T-helper 2 cell (primary cell): ENCODE measurements at regions not wholly inside any gene's neighbourhood (a gene's known extent, or its start where the extent isn't known, plus 50 kb on each side); places are given as distances from the start of the nearest gene placed in this dataset.
"Not testable (repeated sequence)": the region's sequence is repeated elsewhere in the genome, so short reads cannot be mapped to it uniquely, and the experiment has no call there.

Experiments
- DNase-seq, 5 experiments: peaks; one replicate each; pipeline versions ENCODE4 v3.0.0 to v3.0.0-alpha.2; 2012 to 2022

GRCh38 chr6:147651-148050 lies 144.6 kb upstream of the DUSP22 start:
- DNase-seq = not testable (repeated sequence)

GRCh38 chr6:148051-148984 lies 144.0 kb upstream of the DUSP22 start:
- peak; percentile 12 to 86 (median 56) for DNase-seq

- peak in 1 of 5 experiments; percentile 25 for DNase-seq
Measured at GRCh38 chr6:150147-150546, 142.1 kb upstream of the DUSP22 start.

- not testable (repeated sequence) for DNase-seq
Measured at GRCh38 chr6:152436-152835, 139.9 kb upstream of the DUSP22 start.

DNA sequence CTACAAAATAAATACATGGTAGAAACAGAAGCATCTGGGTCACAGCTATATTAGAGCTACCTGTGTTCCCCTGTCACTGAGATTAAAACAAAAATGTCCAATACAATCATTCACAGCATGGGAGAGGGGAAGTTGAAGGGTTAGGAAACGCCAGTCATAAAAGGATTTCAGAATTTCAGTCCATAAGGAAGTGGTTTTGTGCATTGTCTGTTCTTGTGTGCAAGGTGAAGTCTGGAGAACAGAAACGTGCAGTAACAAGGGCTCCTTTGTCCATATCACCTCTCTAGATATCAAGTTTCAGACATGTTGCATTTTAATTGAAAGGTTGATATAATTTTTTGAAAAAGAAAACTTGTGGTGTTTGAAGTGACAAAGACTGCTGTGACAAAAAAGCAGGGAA lies 139.3 kb upstream of the DUSP22 start:
- DNase-seq = peak in 1 of 5 experiments; percentile 57

GRCh38 chr6:153867-154266 lies 138.4 kb upstream of the DUSP22 start:
- not testable (repeated sequence) for DNase-seq

DNA sequence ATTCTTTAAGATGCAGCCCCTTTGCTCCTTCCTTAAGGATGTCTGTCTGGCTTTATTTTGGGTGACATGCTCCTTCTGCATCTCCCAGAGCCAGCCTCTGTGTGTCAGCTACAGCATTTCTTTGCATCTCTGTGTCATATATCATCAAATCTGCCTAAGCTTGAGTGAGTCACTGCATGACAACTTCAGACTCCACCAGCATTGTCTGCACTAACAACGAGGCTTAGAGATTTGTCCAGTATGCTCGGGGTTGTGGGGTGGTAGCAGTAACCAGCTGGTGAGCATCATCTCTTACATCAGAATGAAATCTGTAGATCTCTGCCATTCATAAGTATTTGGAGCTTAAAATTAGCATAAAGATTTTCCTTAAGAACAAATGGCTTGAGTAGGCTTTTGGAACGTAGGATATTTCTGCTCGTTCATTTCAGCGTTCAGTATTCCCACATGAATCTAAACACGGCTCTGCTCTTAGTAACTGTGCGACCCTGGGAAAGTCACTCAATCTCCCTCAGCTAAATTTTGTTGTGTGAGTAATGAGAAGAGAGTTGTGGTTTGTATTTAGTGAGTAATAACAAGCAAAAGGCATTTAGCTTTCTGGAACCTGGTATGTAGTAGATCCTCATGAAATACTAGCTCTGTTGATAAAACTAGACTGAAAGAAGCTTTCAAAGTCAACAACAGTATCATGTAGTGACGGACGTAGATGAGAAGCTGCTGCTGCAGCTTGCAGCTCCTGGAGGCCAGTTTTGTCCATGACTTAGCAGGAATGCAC lies 137.8 kb upstream of the DUSP22 start:
- peak in 1 of 5 experiments; percentile 83 for DNase-seq

- DNase-seq = no peak
Measured at GRCh38 chr6:156010-156409, 136.3 kb upstream of the DUSP22 start.

DNA sequence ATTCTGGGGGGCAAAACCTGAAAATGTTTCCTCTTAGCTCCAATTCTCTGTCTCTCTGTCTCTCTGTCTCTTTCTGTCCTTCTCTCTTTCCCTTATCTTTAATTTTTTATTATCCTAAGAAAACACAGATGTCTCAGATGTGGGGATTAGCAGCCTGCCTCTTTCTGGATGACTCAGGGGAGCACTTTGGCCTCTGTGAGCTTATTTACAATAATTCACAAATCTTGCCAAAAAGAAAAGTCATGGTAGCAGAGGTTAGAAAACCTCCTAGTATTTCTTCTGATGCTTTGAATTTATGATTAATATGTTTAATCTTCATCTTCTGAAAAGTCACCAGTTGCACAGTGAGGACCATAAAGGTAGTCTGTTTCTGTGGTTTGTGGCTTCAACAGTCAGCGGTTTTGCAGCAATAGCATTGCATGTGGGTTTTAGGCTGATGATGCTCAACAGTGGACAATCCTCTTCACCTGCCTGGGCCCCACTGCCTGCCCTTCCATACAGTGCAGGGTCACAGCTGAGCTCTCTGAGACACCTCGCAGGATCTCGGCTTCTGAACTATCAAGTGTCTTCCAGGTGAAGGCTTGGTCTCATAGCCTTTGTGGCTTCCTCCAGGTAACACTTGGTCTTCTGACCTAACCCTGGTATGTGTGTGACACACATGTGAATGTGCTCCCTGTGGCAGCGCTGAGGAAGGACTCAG lies 135.7 kb upstream of the DUSP22 start:
- DNase-seq = peak in 1 of 5 experiments; percentile 59

GRCh38 chr6:157176-157575 lies 135.1 kb upstream of the DUSP22 start:
- DNase-seq = peak in 1 of 5 experiments; percentile 77

GRCh38 chr6:161657-162056 lies 130.6 kb upstream of the DUSP22 start:
- DNase-seq = not testable (repeated sequence)

DNA sequence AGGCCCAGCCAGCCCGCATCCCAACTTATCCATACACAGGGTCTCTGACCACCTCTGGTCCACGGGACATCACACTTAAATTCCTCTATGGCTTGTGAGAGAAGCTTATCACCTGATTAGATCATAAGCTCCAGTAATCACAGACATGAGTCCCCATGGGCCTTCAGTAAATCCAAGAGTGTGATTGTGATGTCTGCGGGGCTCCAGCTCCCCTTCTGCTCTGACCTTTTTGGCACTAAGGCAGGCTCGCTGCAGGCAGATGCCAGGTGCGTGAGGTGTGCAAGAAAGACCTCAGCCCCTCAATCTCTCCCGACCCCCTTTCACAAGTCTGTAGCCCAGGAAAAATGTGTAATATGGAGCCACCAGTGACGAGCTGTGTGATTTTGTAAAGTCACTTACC lies 127.6 kb upstream of the DUSP22 start:
- no peak for DNase-seq

DNA sequence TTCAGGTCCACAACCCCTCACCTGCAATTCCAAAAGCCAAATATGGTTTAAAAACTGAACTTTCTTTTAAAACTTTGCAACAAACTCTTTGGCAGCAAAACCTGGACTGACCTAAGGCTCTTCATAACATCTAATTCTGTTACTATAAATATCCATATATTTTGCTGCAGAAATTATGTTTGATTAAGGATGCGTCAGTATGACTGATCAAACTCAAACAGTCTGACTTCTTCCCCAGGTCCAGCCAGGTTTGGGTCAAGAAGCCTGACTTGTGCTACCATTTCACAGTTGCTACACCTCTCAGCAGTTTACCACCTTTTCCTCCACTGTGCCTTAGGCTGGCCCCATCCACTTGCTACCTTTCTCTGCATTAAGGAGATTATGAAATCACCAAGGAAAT lies 127.0 kb upstream of the DUSP22 start:
- no peak for DNase-seq

GRCh38 chr6:165906-166305 lies 126.4 kb upstream of the DUSP22 start:
- no peak for DNase-seq

- peak in 1 of 5 experiments; percentile 35 for DNase-seq
Measured at GRCh38 chr6:168865-169455, 123.3 kb upstream of the DUSP22 start.

DNA sequence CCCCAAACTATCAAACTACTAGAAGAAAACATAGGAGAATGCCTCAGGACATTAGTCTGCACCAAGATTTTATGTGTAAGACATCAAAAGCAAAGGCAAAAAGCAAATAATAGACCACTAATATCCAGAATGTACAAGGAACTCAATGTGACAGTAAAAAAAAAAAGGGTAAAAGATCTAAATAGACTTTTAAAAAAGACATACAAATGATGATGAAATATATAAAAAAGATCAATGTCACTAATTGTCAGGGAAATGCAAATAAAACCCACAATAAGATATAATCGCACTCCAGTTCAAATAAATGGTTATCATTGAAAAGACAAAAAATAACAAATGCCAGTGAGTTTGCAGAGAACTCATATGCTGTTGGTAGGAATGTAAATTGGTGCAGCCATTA lies 118.3 kb upstream of the DUSP22 start:
- DNase-seq = no peak

GRCh38 chr6:175680-176079 lies 116.6 kb upstream of the DUSP22 start:
- no peak for DNase-seq

DNA sequence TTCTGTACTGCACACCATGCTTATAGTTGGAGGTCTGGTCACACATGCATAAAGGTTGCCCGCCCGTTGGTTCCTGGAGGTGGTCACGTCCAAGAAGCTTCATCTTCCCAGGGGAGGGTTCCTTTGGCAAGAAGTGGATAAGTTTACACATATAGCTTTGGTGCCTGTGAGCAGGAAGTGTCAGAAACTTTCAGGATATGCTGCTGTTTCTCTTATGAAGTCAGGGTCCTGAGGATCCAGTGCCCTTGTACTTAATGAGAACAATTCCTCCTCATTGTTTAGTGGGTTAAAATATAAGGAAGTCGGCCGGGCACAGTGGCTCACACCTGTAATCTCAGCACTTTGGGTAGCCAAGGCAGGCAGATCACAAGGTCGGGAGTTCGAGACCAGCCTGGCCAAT lies 115.5 kb upstream of the DUSP22 start:
- DNase-seq = no peak

GRCh38 chr6:178119-178518 lies 114.2 kb upstream of the DUSP22 start:
- DNase-seq = no peak

GRCh38 chr6:178929-179328 lies 113.4 kb upstream of the DUSP22 start:
- DNase-seq = not testable (repeated sequence)

GRCh38 chr6:179340-179950 lies 112.8 kb upstream of the DUSP22 start:
- no peak for DNase-seq

DNA sequence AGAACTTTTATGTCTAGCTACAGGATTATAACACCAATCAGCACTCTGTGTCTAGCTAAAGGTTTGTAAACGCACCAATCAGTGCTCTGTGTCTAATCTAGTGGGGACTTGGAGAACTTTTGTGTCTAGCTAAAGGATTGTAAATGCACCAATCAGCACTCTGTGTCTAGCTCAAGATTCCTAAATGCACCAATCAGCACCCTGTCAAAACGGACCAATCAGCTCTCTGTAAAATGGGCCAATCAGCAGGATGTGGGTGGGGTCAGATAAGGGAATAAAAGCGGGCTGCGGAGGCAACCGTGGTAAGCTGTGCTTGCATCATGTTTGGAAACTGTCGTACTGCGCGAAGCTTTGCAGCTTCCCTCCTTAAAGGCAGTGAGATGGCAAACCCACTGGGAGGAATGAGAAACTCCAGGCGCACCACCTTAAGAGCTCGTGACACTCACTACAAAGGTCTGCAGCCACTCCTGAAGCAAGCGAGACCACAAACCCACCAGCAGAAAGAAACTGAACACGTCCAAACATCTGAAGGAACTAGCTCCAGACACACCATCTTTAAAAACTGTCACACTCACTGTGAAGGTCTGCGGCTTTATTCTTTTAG lies 112.1 kb upstream of the DUSP22 start:
- DNase-seq = peak in 1 of 5 experiments; percentile 35
